GM12878 (cell line): ENCODE measurements at regions not wholly inside any gene's neighbourhood (a gene's known extent, or its start where the extent isn't known, plus 50 kb on each side); places are given as distances from the start of the nearest gene placed in this dataset.

Experiments
- ATF2 ChIP-seq: IDR thresholded peaks from 2 replicates; pipeline ENCODE4 v1.6.1; 2012; ENCODE audit warnings: low read length, inconsistent platforms
- ATF3 ChIP-seq: IDR thresholded peaks from 2 replicates; pipeline ENCODE4 v1.6.1; 2011; ENCODE audit warnings: low read depth, mild to moderate bottlenecking, low read length, moderate library complexity, borderline replicate concordance; ENCODE audit errors: extremely low read depth
- BCLAF1 ChIP-seq: fragments of 450-650 bp; IDR thresholded peaks from 2 replicates; pipeline ENCODE4 v1.6.1; 2017; ENCODE audit warnings: antibody characterized with exemption, mild to moderate bottlenecking, moderate library complexity
- CTCF ChIP-seq, 3 experiments: IDR thresholded peaks in 2 of 3; conservative IDR thresholded peaks in 1 of 3; 2 replicates each; pipeline ENCODE4 v1.5.1; 2011; ENCODE audit warnings: low read depth in 3 of 3, low read length in 3 of 3, mild to moderate bottlenecking in 3 of 3, control low read depth in 2 of 3, moderate library complexity in 2 of 3, inconsistent platforms in 1 of 3, mixed read lengths in 1 of 3; ENCODE audit not compliant: control insufficient read depth in 2 of 3, insufficient read depth in 1 of 3; ENCODE audit errors: extremely low read depth in 1 of 3
- EZH2 ChIP-seq: IDR thresholded peaks from 2 replicates; pipeline ENCODE4 v1.6.1; 2012; ENCODE audit warnings: low read depth, mild to moderate bottlenecking, control low read depth, inconsistent platforms, low read length, borderline replicate concordance; ENCODE audit not compliant: control insufficient read depth
- NR2C1 ChIP-seq: fragments of 450-650 bp; IDR thresholded peaks from 2 replicates; pipeline ENCODE4 v1.6.1; 2017; ENCODE audit warnings: antibody characterized with exemption, mild to moderate bottlenecking, moderate library complexity
- POLR2AphosphoS5 ChIP-seq: IDR thresholded peaks from 2 replicates; pipeline ENCODE4 v1.6.1; 2011; ENCODE audit warnings: mild to moderate bottlenecking, low read length, inconsistent platforms
- RAD21 ChIP-seq: IDR thresholded peaks from 2 replicates; pipeline ENCODE4 v1.6.1; 2011; ENCODE audit warnings: mild to moderate bottlenecking, low read depth, low read length, moderate library complexity; ENCODE audit not compliant: insufficient read depth
- RCOR1 ChIP-seq: conservative IDR thresholded peaks from 2 replicates; pipeline ENCODE4 v1.6.1; 2012; ENCODE audit warnings: low read depth, low read length, improper control_type of control experiment
- YY1 ChIP-seq: IDR thresholded peaks from 2 replicates; pipeline ENCODE4 v1.6.1; 2011; ENCODE audit warnings: low read depth, mild to moderate bottlenecking, low read length

GRCh38 chr14:62141139-62141538, 378.9 kb downstream of the SNAPC1 start:
- TF ChIP-seq CTCF (IDR thresholded peaks at IDR 0.05 in 2 of 3, conservative IDR thresholded peaks at IDR 0.05 in 1 of 3; ENCODE audit: control insufficient read depth in 2 of 3, extremely low read depth in 1 of 3, insufficient read depth in 1 of 3, low read depth in 3 of 3, low read length in 3 of 3) (no peak), ATF3 (no peak), POLR2AphosphoS5 (no peak), RCOR1 (no peak), ATF2 (no peak), RAD21 (no peak), EZH2 (no peak), BCLAF1 (no peak), YY1 (no peak), NR2C1 (no peak)
